NB4 (cell line): ENCODE measurements at regions not wholly inside any gene's neighbourhood (a gene's known extent, or its start where the extent isn't known, plus 50 kb on each side); places are given as distances from the start of the nearest gene placed in this dataset.
"Not testable (repeated sequence)": the region's sequence is repeated elsewhere in the genome, so short reads cannot be mapped to it uniquely, and the experiment has no call there.

ENCODE experiments used
- DNase-seq: peaks from one replicate; pipeline ENCODE4 v3.0.0; 2010; ENCODE audit warnings: low read depth
- H3K4me3 ChIP-seq: one replicate; pipeline ENCODE4 v1.5.1; 2011; ENCODE audit warnings: mild to moderate bottlenecking, low read depth, low read length, moderate library complexity
- CTCF ChIP-seq: IDR thresholded peaks from one replicate; pipeline ENCODE4 v1.5.1; 2012; ENCODE audit warnings: low read depth, low read length
- MYC ChIP-seq: IDR thresholded peaks from 2 replicates; pipeline ENCODE4 v1.6.1; 2011; ENCODE audit warnings: low read depth, low read length
- POLR2A ChIP-seq: IDR thresholded peaks from 2 replicates; pipeline ENCODE4 v1.6.1; 2011; ENCODE audit warnings: mild to moderate bottlenecking; ENCODE audit not compliant: insufficient read length; ENCODE audit errors: extremely low read depth
- TF ChIP-seq, protein P1 (sequence below): IDR thresholded peaks from 2 replicates; pipeline ENCODE4 v1.6.1; 2011; ENCODE audit warnings: low read depth, low read length

GRCh38 chr10:109740436-109740835, 182.9 kb downstream of the XPNPEP1 start:
- no peak for DNase-seq
- TF ChIP-seq POLR2A (no peak), MYC (no peak), CTCF (no peak)
- TF ChIP-seq, protein P1, sequence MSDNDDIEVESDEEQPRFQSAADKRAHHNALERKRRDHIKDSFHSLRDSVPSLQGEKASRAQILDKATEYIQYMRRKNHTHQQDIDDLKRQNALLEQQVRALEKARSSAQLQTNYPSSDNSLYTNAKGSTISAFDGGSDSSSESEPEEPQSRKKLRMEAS: no peak
- no peak overlapping the region for H3K4me3 ChIP-seq

- no peak overlapping the region for H3K4me3 ChIP-seq
- TF ChIP-seq, protein P1: no peak
- TF ChIP-seq CTCF (no peak), MYC (no peak), POLR2A (no peak)
- no peak for DNase-seq
These were observed 185.7 kb downstream of the XPNPEP1 start for GRCh38 chr10:109737626-109738025.

DNA sequence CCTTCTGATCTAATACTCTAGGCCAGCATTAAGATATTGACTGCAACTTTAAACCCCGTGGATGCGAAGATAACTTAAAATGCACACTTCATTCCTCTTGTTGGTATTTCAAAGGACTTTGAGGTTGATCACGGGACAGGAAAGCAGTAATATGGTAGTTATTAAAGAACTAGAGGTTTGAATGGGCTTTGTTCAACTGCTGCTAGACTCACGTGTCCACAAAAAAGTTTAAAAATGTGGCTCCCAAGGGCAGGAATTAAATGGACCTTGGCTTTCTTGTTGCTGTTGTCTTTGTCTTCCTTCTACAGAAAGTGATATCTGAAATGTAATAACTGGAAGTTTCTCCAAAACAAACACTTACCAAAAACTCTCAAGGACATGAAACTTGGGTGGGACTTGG, 186.3 kb downstream of the XPNPEP1 start:
- no peak for DNase-seq
- H3K4me3 ChIP-seq: no peak overlapping the region
- TF ChIP-seq, protein P1: no peak
- TF ChIP-seq MYC (no peak), POLR2A (no peak), CTCF (no peak)

DNA sequence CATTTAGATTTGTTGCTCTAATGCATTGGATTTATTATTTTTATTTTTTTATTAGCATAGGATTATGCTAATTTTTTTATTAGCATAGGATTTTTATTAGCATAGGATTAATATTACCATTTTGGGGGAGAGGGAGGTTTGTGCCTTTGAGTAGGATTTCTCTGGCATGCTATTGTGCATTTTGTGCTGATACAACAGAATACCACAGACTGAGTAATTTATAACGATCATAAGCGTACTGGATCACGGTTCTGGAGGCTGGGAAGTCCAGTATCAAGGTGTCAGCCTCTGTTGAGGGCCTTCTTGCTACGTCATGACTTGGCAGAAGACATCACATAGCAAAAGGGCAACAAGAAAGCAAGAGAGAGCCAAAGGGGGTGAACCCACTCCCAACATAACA, 187.5 kb downstream of the XPNPEP1 start:
- H3K4me3 ChIP-seq: no peak overlapping the region
- DNase-seq: no peak
- TF ChIP-seq CTCF: no peak
- TF ChIP-seq, protein P1: no peak
- TF ChIP-seq POLR2A: no peak
- TF ChIP-seq MYC: no peak

- DNase-seq: no peak
- no peak overlapping the region for H3K4me3 ChIP-seq
- TF ChIP-seq MYC: no peak
- no peak for TF ChIP-seq CTCF
- TF ChIP-seq, protein P1: no peak
- no peak for TF ChIP-seq POLR2A
These were observed 190.9 kb downstream of the XPNPEP1 start for GRCh38 chr10:109732254-109732965.

DNA sequence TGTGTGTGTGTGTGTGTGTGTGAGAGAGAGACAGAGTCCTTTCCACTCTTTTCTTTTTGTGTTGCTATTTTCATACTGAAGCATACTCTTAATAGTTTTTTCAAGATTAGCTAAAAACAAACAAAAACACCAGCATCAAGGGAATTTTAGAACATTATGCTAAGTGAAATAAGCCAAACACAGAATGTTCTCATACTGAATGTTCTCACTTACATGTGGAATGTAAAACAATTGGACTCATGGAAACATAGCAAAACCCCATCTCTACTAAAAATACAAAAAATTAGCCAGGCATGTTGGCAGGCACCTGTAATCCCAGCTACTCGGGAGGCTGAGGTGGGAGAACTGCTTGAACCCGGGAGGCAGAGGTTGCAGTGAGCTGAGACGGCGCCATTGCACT, 193.4 kb downstream of the XPNPEP1 start:
- H3K4me3 ChIP-seq, DNase-seq: not testable (repeated sequence)
